ENCODE measurements at regions not wholly inside any gene's neighbourhood (a gene's known extent, or its start where the extent isn't known, plus 50 kb on each side); places are given as distances from the start of the nearest gene placed in this dataset.

- no peak for TF ChIP-seq CEBPB (IDR thresholded peaks at IDR 0.05; ENCODE audit: borderline replicate concordance in 1 of 2, low read depth in 2 of 2, low read length in 2 of 2)
- TF ChIP-seq ZBTB4 (CRISPR knock-in tag; IDR thresholded peaks at IDR 0.05), result no peak
- TF ChIP-seq PBX3 (IDR thresholded peaks at IDR 0.05; ENCODE audit: insufficient replicate concordance, low read depth, low read length), result no peak
- no peak for TF ChIP-seq CEBPZ (IDR thresholded peaks at IDR 0.05; ENCODE audit: low read depth, low read length)
- TF ChIP-seq STAT3 (IDR thresholded peaks at IDR 0.05; ENCODE audit: low read depth, low read length), result no peak
- TF ChIP-seq NKRF (conservative IDR thresholded peaks at IDR 0.05), result no peak
These were observed 200.5 kb downstream of the TRIM29 start (continued) for GRCh38 chr11:119937412-119937811.
